Kidney (tissue), 13 donors: ENCODE measurements at regions not wholly inside any gene's neighbourhood (a gene's known extent, or its start where the extent isn't known, plus 50 kb on each side); places are given as distances from the start of the nearest gene placed in this dataset.

Experiments used
- DNase-seq, 5 donors: peaks; one replicate each; pipeline ENCODE4 v3.0.0-alpha.2; 2013 to 2020
- FAIRE-seq: peaks from 2 replicates; lab custom pipeline; 2012; peaks lifted over from hg19 to GRCh38; lab: Jason Lieb, UNC
- H3K27ac ChIP-seq, 2 donors: one replicate each; pipeline ENCODE4 v1.7.0; 2013; ENCODE audit warnings: low read depth in 2 of 2, low read length in 2 of 2, inconsistent platforms in 1 of 2
- H3K27me3 ChIP-seq: one replicate; pipeline ENCODE4 v1.7.1; 2013; ENCODE audit warnings: low read length, inconsistent platforms; ENCODE audit not compliant: control insufficient read depth, insufficient read depth
- H3K36me3 ChIP-seq, 3 donors: one replicate each; pipeline versions ENCODE4 v1.7.0 to v1.7.1; 2013; ENCODE audit warnings: low read length in 3 of 3, control low read depth in 1 of 3, inconsistent platforms in 1 of 3; ENCODE audit not compliant: insufficient read depth in 3 of 3, control insufficient read depth in 2 of 3
- H3K4me1 ChIP-seq, 3 donors: one replicate each; pipeline versions ENCODE4 v1.7.0 to v1.7.1; 2013; ENCODE audit warnings: low read length in 3 of 3, inconsistent platforms in 1 of 3, low read depth in 1 of 3; ENCODE audit not compliant: control insufficient read depth in 2 of 3, insufficient read depth in 2 of 3
- H3K4me3 ChIP-seq, 3 donors: one replicate each; pipeline versions ENCODE4 v1.7.0 to v1.8.1; 2013; ENCODE audit warnings: low read length in 3 of 3, control low read depth in 1 of 3, inconsistent platforms in 1 of 3
- H3K9ac ChIP-seq, 3 donors: one replicate each; pipeline versions ENCODE4 v1.7.0 to v1.7.1; 2013; ENCODE audit warnings: low read length in 3 of 3, control low read depth in 1 of 3, inconsistent platforms in 1 of 3
- H3K9me3 ChIP-seq, 3 donors: one replicate each; pipeline versions ENCODE4 v1.7.0 to v1.7.1; 2013; ENCODE audit warnings: low read length in 3 of 3, control low read depth in 1 of 3, inconsistent platforms in 1 of 3; ENCODE audit not compliant: control insufficient read depth in 2 of 3, insufficient read depth in 1 of 3
- intact Hi-C: fragments of 100-400 bp; cut with DNase I; formaldehyde crosslinking; loops from one replicate; pipeline ENCODE4 v1.11.1; 2022
- TF ChIP-seq, protein P1 (sequence below): IDR thresholded peaks from 3 replicates; pipeline ENCODE4 v1.5.1; 2012; ENCODE audit warnings: mild to moderate bottlenecking, moderate library complexity, borderline replicate concordance; ENCODE audit not compliant: insufficient read depth; ENCODE audit errors: extremely low read depth
- donor health status: control.
- donor health status: control.
- donor health status: control.
- donor health status: control.
- donor health status: control.
- donor health status: DM: yes; HTN: yes; CAD: no.
- donor health status: Normal renal cell carcinoma (clear cell type).

DNA sequence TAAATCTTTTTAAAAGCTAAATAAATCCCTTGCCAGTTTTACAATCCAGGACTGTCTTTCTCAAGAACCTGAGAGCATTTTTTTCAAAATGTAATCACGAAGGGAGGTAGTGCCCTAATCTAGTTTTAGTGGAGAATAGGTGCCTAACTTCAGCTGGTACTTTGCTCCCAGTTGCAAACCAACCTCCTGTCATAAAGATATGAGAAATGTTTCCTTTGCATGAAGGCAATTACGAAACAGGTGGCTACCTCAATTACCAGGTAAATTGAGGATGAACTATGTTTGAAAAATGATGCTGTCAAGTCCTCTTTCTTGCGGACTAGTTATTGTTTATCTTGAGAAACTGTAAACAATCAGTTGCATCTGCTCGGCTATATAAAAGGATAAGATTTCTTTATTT, 437.9 kb downstream of the DAD1 start:
- H3K9ac ChIP-seq = no peak overlapping the region
- no peaks in the 10 kb centered on the region for H3K4me1 ChIP-seq
- H3K9me3 ChIP-seq = no peaks in the 10 kb centered on the region
- H3K36me3 ChIP-seq = no peaks in the 10 kb centered on the region
- no peak for DNase-seq
- intact Hi-C loops = no loop called here
- H3K27me3 ChIP-seq = no peaks in the 10 kb centered on the region
- H3K4me3 ChIP-seq = no peak overlapping the region
- no peak for FAIRE-seq
- TF ChIP-seq, protein P1, sequence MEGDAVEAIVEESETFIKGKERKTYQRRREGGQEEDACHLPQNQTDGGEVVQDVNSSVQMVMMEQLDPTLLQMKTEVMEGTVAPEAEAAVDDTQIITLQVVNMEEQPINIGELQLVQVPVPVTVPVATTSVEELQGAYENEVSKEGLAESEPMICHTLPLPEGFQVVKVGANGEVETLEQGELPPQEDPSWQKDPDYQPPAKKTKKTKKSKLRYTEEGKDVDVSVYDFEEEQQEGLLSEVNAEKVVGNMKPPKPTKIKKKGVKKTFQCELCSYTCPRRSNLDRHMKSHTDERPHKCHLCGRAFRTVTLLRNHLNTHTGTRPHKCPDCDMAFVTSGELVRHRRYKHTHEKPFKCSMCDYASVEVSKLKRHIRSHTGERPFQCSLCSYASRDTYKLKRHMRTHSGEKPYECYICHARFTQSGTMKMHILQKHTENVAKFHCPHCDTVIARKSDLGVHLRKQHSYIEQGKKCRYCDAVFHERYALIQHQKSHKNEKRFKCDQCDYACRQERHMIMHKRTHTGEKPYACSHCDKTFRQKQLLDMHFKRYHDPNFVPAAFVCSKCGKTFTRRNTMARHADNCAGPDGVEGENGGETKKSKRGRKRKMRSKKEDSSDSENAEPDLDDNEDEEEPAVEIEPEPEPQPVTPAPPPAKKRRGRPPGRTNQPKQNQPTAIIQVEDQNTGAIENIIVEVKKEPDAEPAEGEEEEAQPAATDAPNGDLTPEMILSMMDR = no peak
- no peak overlapping the region for H3K27ac ChIP-seq

GRCh38 chr14:22149058-22149457, 440.0 kb downstream of the DAD1 start:
- Histone ChIP-seq H3K4me3 (no peak overlapping the region), H3K36me3 (no peaks in the 10 kb centered on the region), H3K4me1 (no peaks in the 10 kb centered on the region), H3K9ac (no peak overlapping the region), H3K27me3 (no peaks in the 10 kb centered on the region), H3K9me3 (no peaks in the 10 kb centered on the region), H3K27ac (no peak overlapping the region)
- no peak for DNase-seq
- no peak for FAIRE-seq
- intact Hi-C loops = no loop called here
- TF ChIP-seq, protein P1 = no peak

DNA sequence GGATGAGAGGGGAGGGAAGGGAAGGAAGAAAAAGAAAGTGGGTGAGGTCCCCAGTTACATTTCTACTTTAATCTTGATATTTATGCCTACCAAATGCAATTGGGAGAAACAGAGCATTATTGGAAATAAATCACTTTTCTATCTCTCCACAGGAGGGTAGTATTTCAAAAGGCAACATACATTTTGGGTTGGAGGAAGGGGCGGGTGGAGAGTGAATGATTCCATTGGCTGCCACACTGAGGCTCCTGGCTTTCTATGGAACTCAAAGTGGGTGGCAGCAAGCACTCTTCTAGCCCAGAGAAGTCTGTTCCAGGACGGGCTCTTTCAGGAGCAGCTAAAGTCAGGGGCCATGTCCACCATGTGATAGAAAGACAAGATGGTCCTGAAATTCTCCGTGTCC, 441.3 kb downstream of the DAD1 start:
- DNase-seq (no peak), FAIRE-seq (no peak)
- Histone ChIP-seq H3K27me3 (no peaks in the 10 kb centered on the region), H3K9me3 (no peaks in the 10 kb centered on the region), H3K27ac (no peak overlapping the region), H3K9ac (no peak overlapping the region), H3K4me3 (no peak overlapping the region), H3K4me1 (no peaks in the 10 kb centered on the region), H3K36me3 (no peaks in the 10 kb centered on the region)
- intact Hi-C loops = no loop called here
- TF ChIP-seq, protein P1 = no peak

- intact Hi-C loops = no loop called here
- H3K4me1 ChIP-seq = no peaks in the 10 kb centered on the region
Measured at GRCh38 chr14:22143363-22143762, 445.7 kb downstream of the DAD1 start.

More at GRCh38 chr14:22143363-22143762, 445.7 kb downstream of the DAD1 start:
- Histone ChIP-seq H3K9ac (no peak overlapping the region), H3K9me3 (no peaks in the 10 kb centered on the region), H3K36me3 (no peaks in the 10 kb centered on the region), H3K27me3 (no peaks in the 10 kb centered on the region), H3K27ac (no peak overlapping the region), H3K4me3 (no peak overlapping the region)
- TF ChIP-seq, protein P1 = no peak
- DNase-seq = no peak
- no peak for FAIRE-seq
